GM18502 (cell line): ENCODE measurements at regions not wholly inside any gene's neighbourhood (a gene's known extent, or its start where the extent isn't known, plus 50 kb on each side); places are given as distances from the start of the nearest gene placed in this dataset.
"Not testable (repeated sequence)": the region's sequence is repeated elsewhere in the genome, so short reads cannot be mapped to it uniquely, and the experiment has no call there.

Experiments used
- ATAC-seq: cut with Tn5 transposase; IDR thresholded peaks from one replicate; pipeline ENCODE4 v1.9.1; 2021; ENCODE audit warnings: mild to moderate bottlenecking; ENCODE audit not compliant: unreplicated experiment, poor library complexity

DNA sequence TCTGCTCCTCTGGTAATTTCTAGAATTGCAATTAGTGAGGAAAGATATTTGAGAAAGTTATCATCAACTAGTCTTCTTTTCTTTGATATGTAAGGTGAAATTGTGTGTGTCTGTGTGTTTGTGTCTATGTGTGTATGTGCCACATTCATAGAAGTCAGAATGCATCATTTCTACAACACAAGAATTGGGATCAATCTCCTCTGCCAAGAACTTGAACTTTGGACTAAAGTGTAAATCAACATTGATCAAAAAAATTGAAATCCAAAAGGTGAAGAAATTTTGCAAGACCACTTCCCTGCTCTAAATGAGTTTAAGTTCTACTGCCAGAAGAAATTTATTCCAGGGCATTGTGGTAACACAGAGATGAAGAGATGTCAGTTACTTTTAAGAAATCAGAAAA lies 1072.8 kb downstream of the GRM8 start:
- no peak for ATAC-seq

- ATAC-seq = no peak
Measured at GRCh38 chr7:126178865-126179264, 1073.9 kb downstream of the GRM8 start.

DNA sequence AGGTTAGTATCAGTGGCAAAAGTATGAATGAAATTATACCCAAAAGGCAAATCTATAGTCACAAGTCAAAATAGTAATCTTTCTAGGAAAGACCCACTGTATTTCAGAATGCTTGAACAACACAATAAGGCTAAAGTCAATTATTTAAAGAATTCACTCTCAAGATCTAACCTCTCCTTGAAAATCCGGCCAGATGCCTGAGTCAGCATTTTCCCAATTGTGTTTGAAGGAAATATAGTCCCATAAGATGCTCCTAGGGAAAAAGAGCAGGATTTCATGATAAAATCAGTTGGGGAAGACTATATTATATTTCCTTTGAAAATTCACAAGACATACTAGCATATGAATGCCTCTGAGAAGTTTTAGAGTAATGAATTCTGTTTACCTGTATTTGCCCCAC lies 1075.0 kb downstream of the GRM8 start:
- ATAC-seq = no peak

DNA sequence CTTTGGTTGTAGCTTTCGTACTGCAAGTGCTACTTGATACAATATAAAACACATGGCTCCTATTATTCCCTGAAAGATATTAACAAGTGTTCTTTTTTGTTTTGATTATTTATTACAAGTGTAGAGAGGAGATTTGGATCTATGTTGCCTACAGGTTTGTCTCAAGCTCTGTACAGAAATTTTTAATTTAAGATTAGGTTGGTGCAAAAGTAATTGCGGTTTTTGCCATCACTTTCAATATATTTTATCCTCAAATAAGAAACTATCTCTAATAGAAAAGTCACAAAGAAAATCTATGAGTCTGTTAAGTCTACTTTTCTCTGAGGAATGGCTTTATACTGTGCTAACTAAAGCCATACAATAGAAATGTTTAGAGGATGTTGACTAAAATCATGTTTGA lies 1086.1 kb downstream of the GRM8 start:
- no peak for ATAC-seq

GRCh38 chr7:126163647-126164046 lies 1089.1 kb downstream of the GRM8 start:
- ATAC-seq = no peak

GRCh38 chr7:126157391-126157790 lies 1095.3 kb downstream of the GRM8 start:
- no peak for ATAC-seq

DNA sequence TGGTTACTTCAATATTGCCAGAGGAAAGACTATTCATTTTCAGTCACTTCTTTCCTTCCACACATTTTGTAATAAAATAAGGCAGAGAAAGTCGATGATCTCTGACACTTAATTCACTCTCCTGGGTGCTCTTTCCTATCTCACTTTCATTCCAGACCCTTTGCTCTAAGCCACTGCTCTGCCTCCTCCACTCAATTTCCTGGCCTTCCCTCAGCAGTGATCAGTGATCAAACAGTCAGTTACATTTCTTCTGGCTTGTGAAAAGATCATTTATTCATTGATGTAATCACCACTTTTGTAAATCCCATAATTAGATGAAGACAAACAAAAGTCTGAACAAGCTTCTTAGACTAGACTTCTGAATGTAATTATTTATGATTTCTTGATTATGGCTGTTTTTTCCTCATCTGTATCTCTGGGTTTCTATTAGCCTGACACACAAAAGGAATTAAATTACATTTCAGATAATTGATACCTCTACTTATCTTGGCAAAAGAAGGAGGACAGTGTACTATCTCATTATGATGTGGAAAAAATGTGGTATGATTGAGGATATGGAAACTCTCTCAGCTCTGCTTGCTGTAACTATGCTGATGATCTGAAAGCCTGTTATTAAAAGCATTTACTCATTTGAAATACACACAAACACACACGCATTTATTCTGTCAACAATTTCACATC lies 1102.3 kb downstream of the GRM8 start:
- no peak for ATAC-seq

DNA sequence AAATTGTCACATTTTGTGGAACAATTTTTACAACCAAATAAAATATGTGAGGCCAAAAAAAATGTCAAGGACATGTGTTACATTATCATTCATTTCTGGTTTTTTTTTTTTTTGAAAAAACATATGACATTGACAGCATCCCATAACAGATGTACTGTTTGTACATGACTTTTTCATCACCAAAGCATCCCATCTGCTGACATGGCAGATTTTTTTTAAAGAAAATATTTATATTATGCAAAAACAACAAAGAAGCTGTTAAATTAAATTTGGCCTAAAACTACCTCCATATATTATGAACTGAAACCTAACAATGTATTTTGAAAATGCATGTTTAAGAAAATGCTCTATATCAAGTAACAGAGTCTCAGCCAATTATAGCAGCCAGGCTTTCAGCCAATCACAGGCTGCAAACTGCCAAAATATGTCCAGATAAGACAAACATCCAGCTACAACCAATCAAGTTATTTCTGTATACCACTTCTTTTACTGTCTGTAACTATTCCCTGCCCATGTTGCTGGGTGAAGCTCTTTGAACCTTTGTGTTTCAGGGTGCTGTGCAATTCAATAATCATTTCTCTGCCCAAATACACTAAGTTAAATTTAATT lies 1111.8 kb downstream of the GRM8 start:
- no peak for ATAC-seq

GRCh38 chr7:126119981-126120380 lies 1132.8 kb downstream of the GRM8 start:
- ATAC-seq = no peak

DNA sequence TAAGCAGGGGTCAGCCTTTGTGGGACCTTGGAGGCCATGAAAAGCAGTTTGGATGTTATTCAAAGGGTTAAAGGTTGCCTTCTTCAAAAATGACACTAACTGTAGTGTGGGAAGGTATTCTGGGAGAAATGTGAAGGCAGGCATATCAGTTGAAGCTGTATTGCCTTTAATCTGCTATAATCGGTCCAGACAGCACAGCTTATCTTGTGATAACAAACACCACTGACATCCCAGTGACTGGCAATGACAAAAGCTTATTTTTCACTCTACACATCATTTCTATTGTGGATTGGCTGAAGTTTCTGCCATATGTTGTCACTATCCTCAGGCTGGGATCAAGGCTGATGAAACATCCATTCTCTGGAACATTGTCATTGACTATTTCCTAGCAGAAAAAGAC lies 1149.2 kb downstream of the GRM8 start:
- no peak for ATAC-seq

- no peak for ATAC-seq
Measured at GRCh38 chr7:126083014-126083413, 1153.4 kb upstream of the POT1 start.

- no peak for ATAC-seq
Measured at GRCh38 chr7:126079581-126079980, 1150.0 kb upstream of the POT1 start.

- ATAC-seq = no peak
Measured at GRCh38 chr7:126079151-126079550, 1149.5 kb upstream of the POT1 start.

GRCh38 chr7:126065766-126066165 lies 1136.1 kb upstream of the POT1 start:
- ATAC-seq = no peak

GRCh38 chr7:126057979-126058378 lies 1128.4 kb upstream of the POT1 start:
- ATAC-seq = no peak

- ATAC-seq = not testable (repeated sequence)
Measured at GRCh38 chr7:126056613-126057012, 1127.0 kb upstream of the POT1 start.

- ATAC-seq = no peak
Measured at GRCh38 chr7:126052229-126052628, 1122.6 kb upstream of the POT1 start.

GRCh38 chr7:126044662-126045061 lies 1115.0 kb upstream of the POT1 start:
- ATAC-seq = no peak

DNA sequence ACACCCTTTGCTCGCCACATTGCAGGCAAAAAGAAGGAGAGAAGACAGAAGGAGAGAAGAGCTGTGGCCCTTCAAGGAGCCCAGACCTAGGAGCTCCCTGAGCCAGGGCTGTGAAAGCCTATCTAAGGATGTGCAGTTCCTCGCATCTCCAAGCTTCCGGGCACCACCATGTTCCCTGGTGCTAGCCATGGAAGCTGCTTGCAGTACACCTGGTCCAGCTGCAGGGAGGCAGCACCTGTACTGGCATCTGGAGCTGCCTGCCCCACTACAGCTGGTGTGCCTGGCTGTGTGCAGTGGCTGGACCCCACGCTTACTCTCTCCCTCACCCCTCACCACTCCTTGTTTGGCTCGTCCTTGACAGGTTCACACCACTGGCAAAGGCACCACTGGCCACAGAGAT lies 1111.8 kb upstream of the POT1 start:
- no peak for ATAC-seq

- ATAC-seq = no peak
Measured at GRCh38 chr7:126040114-126041045, 1110.8 kb upstream of the POT1 start.

DNA sequence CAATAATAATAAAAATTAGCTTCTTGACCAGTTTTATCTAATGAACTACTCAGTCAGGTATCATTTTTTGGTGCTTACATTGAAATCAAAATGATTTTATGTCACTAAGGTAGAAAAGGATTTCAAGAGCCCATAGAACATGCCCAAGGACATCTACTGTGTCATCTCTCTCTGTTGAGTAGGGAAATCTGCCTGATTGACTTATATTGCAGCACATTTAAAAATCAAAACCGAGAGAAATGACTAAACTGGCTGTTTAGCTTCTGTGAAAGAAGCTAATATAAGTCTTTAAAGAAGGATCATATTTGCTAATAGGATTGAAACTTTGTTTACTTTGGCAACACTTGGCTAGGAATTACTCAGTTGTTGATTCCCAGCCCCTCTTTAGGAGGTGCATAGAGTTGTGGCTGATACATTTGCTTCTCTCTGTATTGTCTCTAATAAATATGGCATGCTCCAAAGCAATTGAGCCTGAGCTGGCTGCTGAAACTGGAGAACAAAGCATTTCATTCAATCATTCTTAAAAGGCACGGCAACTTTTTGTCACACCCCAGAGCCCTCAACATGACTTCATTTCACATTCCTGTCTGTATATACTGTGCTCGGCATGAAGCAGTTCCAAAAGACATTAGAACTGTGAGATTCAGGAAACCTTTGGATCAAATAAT lies 1096.9 kb upstream of the POT1 start:
- no peak for ATAC-seq
